Stomach (tissue), 8 donors: ENCODE measurements at regions not wholly inside any gene's neighbourhood (a gene's known extent, or its start where the extent isn't known, plus 50 kb on each side); places are given as distances from the start of the nearest gene placed in this dataset.

Experiments used
- DNase-seq, 2 donors: peaks; one replicate each; pipeline versions ENCODE4 v3.0.0 to v3.0.0-alpha.2; 2013 to 2019
- H3K27ac ChIP-seq, 5 donors: fragments of 200-600 bp in 4 of 5; sonication (generic) in 4 of 5; one replicate each; pipeline ENCODE4 v1.5.1; 2013 to 2019; ENCODE audit warnings: mild to moderate bottlenecking in 1 of 5, moderate library complexity in 1 of 5
- H3K27me3 ChIP-seq, 3 donors: fragments of 200-600 bp; sonication (generic); one replicate each; pipeline ENCODE4 v1.5.1; 2017 to 2019; ENCODE audit warnings: mixed run types in 1 of 3
- H3K36me3 ChIP-seq, 4 donors: fragments of 200-600 bp; sonication (generic); 1 replicate in 3 of 4; 2 replicates in 1 of 4; pipeline ENCODE4 v1.5.1; 2016 to 2019
- H3K4me1 ChIP-seq, 4 donors: fragments of 200-600 bp; sonication (generic); one replicate each; pipeline ENCODE4 v1.5.1; 2016 to 2019
- H3K4me3 ChIP-seq, 4 donors: fragments of 200-600 bp; sonication (generic) in 3 of 4; one replicate each; pipeline ENCODE4 v1.5.1; 2016 to 2019; ENCODE audit warnings: mild to moderate bottlenecking in 1 of 4
- H3K9me3 ChIP-seq, 4 donors: fragments of 200-600 bp; sonication (generic); one replicate each; pipeline ENCODE4 v1.5.1; 2016 to 2019
- EP300 ChIP-seq: sonication (generic); formaldehyde crosslinking; IDR thresholded peaks from one replicate; pipeline ENCODE4 v1.6.1; 2017; ENCODE audit warnings: antibody characterized with exemption
- POLR2A ChIP-seq, 4 donors: fragments of 450-650 bp; IDR thresholded peaks; one replicate each; pipeline ENCODE4 v1.6.1; 2016; ENCODE audit warnings: antibody characterized with exemption in 4 of 4, control low read depth in 2 of 4, mild to moderate bottlenecking in 1 of 4, moderate library complexity in 1 of 4
- POLR2AphosphoS5 ChIP-seq, 3 donors: sonication (generic); formaldehyde crosslinking; IDR thresholded peaks; one replicate each; pipeline ENCODE4 v1.6.1; 2016; ENCODE audit warnings: antibody characterized with exemption in 3 of 3
- WGBS, 5 donors: extraction: QIAGEN DNeasy Blood & Tissue Kit in 3 of 5; methylation state at CpG; one replicate each; pipeline versions ENCODE4 v1.1.5 to v1.1.7; 2013 to 2018; 5-methylcytosine and 5-hydroxymethylcytosine counted together
- intact Hi-C: fragments of 100-400 bp; cut with DNase I; formaldehyde crosslinking; loops from one replicate; pipeline ENCODE4 v1.15.1; 2023; ENCODE audit warnings: low total_unique reads
- TF ChIP-seq, protein P1 (sequence below), 7 experiments: fragments of 450-650 bp in 4 of 7; fragments of 200-600 bp in 3 of 7; sonication (generic) in 3 of 7; IDR thresholded peaks; one replicate each; pipeline ENCODE4 v1.5.1; 2016 to 2019; ENCODE audit warnings: antibody characterized with exemption in 7 of 7, control low read depth in 2 of 7, mild to moderate bottlenecking in 1 of 7
- donor health status: healthy with polysubstance abuse.
- donor health status: Bipolar disorder and iron deficiency.
- donor health status: healthy.

DNA sequence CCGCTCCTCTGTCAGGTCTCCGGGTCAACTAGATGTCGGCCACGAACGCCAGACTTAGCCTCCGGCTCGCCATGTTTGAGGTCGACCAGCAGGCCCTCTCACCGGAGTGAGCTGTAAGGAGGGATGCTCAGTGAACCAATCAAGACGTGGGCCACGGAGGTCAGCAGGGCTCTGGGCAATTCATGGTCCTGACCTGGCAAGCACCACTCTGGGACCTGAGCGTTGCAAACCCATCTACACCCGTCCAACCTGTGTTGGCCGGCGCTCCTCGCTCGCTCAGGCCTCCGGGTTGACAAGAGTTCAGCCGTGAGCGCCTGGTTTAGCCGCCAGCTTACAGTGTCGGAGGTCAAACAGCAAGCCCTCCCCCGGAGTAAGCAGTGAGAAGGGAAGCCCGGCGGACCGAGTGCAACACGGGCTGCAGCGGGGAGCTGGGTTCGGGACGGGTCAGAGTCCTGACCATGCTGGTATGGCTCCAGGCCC, 1361.9 kb downstream of the UQCRFS1 start:
- Histone ChIP-seq H3K27me3 (no peaks in the 10 kb centered on the region), H3K9me3 (peaks cover 21 to 95% (median 68%) of the 10 kb centered on the region in 4 donors), H3K4me3 (no peak overlapping the region), H3K4me1 (no peaks in the 10 kb centered on the region), H3K36me3 (peaks cover 0 to 9% (median 0%) of the 10 kb centered on the region in 4 donors), H3K27ac (no peak overlapping the region)
- TF ChIP-seq POLR2A (IDR thresholded peaks at IDR 0.05) (no peak), POLR2AphosphoS5 (IDR thresholded peaks at IDR 0.05) (no peak), EP300 (no peak)
- TF ChIP-seq, protein P1, sequence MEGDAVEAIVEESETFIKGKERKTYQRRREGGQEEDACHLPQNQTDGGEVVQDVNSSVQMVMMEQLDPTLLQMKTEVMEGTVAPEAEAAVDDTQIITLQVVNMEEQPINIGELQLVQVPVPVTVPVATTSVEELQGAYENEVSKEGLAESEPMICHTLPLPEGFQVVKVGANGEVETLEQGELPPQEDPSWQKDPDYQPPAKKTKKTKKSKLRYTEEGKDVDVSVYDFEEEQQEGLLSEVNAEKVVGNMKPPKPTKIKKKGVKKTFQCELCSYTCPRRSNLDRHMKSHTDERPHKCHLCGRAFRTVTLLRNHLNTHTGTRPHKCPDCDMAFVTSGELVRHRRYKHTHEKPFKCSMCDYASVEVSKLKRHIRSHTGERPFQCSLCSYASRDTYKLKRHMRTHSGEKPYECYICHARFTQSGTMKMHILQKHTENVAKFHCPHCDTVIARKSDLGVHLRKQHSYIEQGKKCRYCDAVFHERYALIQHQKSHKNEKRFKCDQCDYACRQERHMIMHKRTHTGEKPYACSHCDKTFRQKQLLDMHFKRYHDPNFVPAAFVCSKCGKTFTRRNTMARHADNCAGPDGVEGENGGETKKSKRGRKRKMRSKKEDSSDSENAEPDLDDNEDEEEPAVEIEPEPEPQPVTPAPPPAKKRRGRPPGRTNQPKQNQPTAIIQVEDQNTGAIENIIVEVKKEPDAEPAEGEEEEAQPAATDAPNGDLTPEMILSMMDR (IDR thresholded peaks at IDR 0.05): no peak
- intact Hi-C loops: no loop called here
- DNase-seq: no peak
- WGBS, 5 donors: 95 to 97% (median 95%) methylated on average over 19 to 30 of the region's 30 CpGs

DNA sequence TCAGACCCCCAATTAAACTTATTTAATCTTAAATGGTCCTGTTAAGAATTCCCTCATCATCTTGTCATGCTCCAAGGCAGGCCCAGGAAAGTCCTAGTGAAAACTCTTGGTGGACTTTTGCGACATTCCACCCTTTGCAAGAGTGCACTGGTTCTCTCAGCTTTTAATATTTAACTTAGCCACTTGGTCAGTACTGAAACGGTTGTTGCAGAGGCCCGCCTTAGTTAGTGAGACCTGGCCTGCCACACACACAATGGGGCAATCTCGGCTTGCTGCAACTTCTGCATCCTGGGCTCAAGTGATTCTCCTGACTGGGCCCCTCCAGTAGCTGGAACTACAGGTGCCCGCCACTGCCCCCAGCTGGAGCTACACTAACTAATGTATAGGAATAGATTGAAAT, 1366.0 kb downstream of the UQCRFS1 start:
- TF ChIP-seq POLR2AphosphoS5 (IDR thresholded peaks at IDR 0.05) (no peak), EP300 (no peak), POLR2A (IDR thresholded peaks at IDR 0.05) (no peak)
- TF ChIP-seq, protein P1 (IDR thresholded peaks at IDR 0.05): no peak
- Histone ChIP-seq H3K27ac (no peak overlapping the region), H3K4me3 (no peak overlapping the region), H3K9me3 (peaks cover 11 to 87% (median 48%) of the 10 kb centered on the region in 4 donors), H3K4me1 (no peaks in the 10 kb centered on the region), H3K27me3 (no peaks in the 10 kb centered on the region), H3K36me3 (peaks cover 0 to 9% (median 0%) of the 10 kb centered on the region in 4 donors)
- DNase-seq: no peak
- intact Hi-C loops: no loop called here
- 74 to 80% (median 76%) methylated on average over 5 of the region's 5 CpGs for WGBS, 5 donors

DNA sequence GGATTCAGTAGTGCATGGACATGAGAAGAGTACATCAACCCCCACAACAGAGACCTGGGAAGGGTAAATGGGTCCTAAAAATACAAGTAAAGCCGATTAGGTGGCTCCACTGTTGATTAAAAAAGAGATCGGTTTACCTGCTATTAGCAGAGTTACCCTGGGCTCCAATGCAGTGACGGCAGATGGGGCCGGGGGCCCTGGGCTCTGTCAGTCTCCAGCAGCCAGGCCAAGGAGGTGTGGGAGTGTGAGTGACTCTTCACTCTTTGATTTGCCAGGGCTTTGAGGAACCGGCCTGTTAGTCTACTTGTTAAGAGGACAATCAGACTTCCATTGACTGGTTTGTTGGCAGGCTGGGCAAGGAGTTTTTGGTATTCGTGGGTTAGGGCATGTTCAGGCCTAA, 1368.7 kb downstream of the UQCRFS1 start:
- Histone ChIP-seq H3K36me3 (peaks cover 0 to 4% (median 0%) of the 10 kb centered on the region in 4 donors), H3K9me3 (peaks cover 11 to 83% (median 26%) of the 10 kb centered on the region in 4 donors), H3K4me3 (no peak overlapping the region), H3K27me3 (no peaks in the 10 kb centered on the region), H3K4me1 (no peaks in the 10 kb centered on the region), H3K27ac (no peak overlapping the region)
- WGBS, 5 donors: 79 to 87% (median 81%) methylated on average over 5 to 6 of the region's 6 CpGs
- DNase-seq: no peak
- TF ChIP-seq POLR2AphosphoS5 (IDR thresholded peaks at IDR 0.05): no peak
- TF ChIP-seq, protein P1 (IDR thresholded peaks at IDR 0.05): no peak
- intact Hi-C loops: no loop called here

DNA sequence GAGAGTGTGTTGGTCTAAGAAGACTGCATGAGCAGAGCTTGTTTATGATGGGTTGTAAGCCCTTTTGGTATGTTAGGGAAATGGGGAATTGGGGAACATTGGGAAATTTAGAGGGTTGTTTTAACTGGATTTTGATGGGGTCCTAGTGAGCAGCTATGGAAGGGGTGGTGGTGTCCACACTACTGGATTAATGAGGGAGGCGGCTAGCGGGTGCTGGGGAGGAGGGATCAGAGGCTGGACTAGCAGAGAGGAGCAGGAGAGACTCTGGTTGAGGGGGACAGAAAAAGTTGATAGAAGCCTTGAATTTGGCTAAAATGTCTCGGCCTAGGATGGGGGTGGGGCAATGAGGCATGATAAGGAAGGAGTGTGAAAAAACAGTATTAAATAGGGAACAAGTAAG, 1369.1 kb downstream of the UQCRFS1 start:
- DNase-seq: no peak
- H3K4me3 ChIP-seq: no peak overlapping the region
- H3K36me3 ChIP-seq: peaks cover 0 to 4% (median 0%) of the 10 kb centered on the region in 4 donors
- peaks cover 8 to 83% (median 22%) of the 10 kb centered on the region in 4 donors for H3K9me3 ChIP-seq
- no peak overlapping the region for H3K27ac ChIP-seq
- TF ChIP-seq, protein P1 (IDR thresholded peaks at IDR 0.05): no peak
- TF ChIP-seq EP300 (no peak), POLR2AphosphoS5 (IDR thresholded peaks at IDR 0.05) (no peak), POLR2A (IDR thresholded peaks at IDR 0.05) (no peak)
- no peaks in the 10 kb centered on the region for H3K4me1 ChIP-seq
- intact Hi-C loops: no loop called here
- 90 to 98% (median 93%) methylated on average over 3 of the region's 3 CpGs for WGBS, 5 donors
- H3K27me3 ChIP-seq: no peaks in the 10 kb centered on the region
